ENCODE measurements at regions not wholly inside any gene's neighbourhood (a gene's known extent, or its start where the extent isn't known, plus 50 kb on each side); places are given as distances from the start of the nearest gene placed in this dataset.
A peak's percentile ranks its signal among the peaks of the same experiment; 100 is the strongest.

DNA sequence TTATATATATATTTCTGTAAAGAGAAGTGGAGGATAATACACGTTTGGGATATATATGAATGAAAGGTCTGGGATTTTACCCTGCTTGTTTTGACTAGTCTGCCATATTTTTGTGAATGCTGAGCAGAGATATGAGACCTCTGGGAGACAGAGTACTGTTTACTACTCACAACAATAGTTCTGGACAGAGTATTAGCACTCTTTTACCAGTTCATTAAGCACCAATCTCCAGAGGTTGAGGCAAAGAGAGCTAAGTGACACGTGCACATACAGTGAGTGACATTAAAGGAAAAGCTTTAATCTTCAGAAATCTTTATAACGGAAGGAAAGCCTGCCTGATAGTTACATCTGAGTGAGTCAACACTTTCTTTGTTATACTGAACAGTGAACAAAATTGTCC lies 1452.7 kb upstream of the TENM3 start:
- no peak overlapping the region for H3K4me3 ChIP-seq (replicated peaks; ENCODE audit: insufficient read depth, low read length)
- no peak overlapping the region for H3K27ac ChIP-seq (replicated peaks)
- DNase-seq (ENCODE audit: low read depth in 1 of 2, low spot score in 1 of 2), result no peak
- H3K27me3 ChIP-seq (ENCODE audit: insufficient read depth, poor library complexity, severe bottlenecking), result no peaks in the 10 kb centered on the region
- TF ChIP-seq CTCF (IDR thresholded peaks at IDR 0.05; ENCODE audit: insufficient read depth, low read length), result no peak
- TF ChIP-seq POLR2AphosphoS5 (IDR thresholded peaks at IDR 0.05; ENCODE audit: low read depth), result no peak
- no peak for TF ChIP-seq SPI1 (IDR thresholded peaks at IDR 0.05; ENCODE audit: borderline replicate concordance, low read depth)
- TF ChIP-seq, protein P1, sequence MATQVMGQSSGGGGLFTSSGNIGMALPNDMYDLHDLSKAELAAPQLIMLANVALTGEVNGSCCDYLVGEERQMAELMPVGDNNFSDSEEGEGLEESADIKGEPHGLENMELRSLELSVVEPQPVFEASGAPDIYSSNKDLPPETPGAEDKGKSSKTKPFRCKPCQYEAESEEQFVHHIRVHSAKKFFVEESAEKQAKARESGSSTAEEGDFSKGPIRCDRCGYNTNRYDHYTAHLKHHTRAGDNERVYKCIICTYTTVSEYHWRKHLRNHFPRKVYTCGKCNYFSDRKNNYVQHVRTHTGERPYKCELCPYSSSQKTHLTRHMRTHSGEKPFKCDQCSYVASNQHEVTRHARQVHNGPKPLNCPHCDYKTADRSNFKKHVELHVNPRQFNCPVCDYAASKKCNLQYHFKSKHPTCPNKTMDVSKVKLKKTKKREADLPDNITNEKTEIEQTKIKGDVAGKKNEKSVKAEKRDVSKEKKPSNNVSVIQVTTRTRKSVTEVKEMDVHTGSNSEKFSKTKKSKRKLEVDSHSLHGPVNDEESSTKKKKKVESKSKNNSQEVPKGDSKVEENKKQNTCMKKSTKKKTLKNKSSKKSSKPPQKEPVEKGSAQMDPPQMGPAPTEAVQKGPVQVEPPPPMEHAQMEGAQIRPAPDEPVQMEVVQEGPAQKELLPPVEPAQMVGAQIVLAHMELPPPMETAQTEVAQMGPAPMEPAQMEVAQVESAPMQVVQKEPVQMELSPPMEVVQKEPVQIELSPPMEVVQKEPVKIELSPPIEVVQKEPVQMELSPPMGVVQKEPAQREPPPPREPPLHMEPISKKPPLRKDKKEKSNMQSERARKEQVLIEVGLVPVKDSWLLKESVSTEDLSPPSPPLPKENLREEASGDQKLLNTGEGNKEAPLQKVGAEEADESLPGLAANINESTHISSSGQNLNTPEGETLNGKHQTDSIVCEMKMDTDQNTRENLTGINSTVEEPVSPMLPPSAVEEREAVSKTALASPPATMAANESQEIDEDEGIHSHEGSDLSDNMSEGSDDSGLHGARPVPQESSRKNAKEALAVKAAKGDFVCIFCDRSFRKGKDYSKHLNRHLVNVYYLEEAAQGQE (IDR thresholded peaks at IDR 0.05; ENCODE audit: insufficient replicate concordance, low read depth), result no peak
- TF ChIP-seq GABPA (IDR thresholded peaks at IDR 0.05; ENCODE audit: low read depth), result no peak

GRCh38 chr4:180792541-180792940 lies 1450.7 kb upstream of the TENM3 start:
- no peak for DNase-seq (ENCODE audit: low read depth in 1 of 2, low spot score in 1 of 2)
- Histone ChIP-seq H3K27ac (replicated peaks) (no peak overlapping the region), H3K27me3 (ENCODE audit: insufficient read depth, poor library complexity, severe bottlenecking) (no peaks in the 10 kb centered on the region), H3K4me3 (replicated peaks; ENCODE audit: insufficient read depth, low read length) (no peak overlapping the region)
- TF ChIP-seq GABPA (IDR thresholded peaks at IDR 0.05; ENCODE audit: low read depth), result no peak
- TF ChIP-seq, protein P1 (IDR thresholded peaks at IDR 0.05; ENCODE audit: insufficient replicate concordance, low read depth), result no peak
- TF ChIP-seq CTCF (IDR thresholded peaks at IDR 0.05; ENCODE audit: insufficient read depth, low read length), result no peak
- TF ChIP-seq POLR2AphosphoS5 (IDR thresholded peaks at IDR 0.05; ENCODE audit: low read depth), result no peak
- TF ChIP-seq SPI1 (IDR thresholded peaks at IDR 0.05; ENCODE audit: borderline replicate concordance, low read depth), result no peak

GRCh38 chr4:180794333-180794732 lies 1448.9 kb upstream of the TENM3 start:
- H3K4me3 ChIP-seq (replicated peaks; ENCODE audit: insufficient read depth, low read length), result no peak overlapping the region
- TF ChIP-seq SPI1 (IDR thresholded peaks at IDR 0.05; ENCODE audit: borderline replicate concordance, low read depth), result no peak; the same call in 1 of the 2 replicates
- TF ChIP-seq, protein P1 (IDR thresholded peaks at IDR 0.05; ENCODE audit: insufficient replicate concordance, low read depth), result no peak
- TF ChIP-seq CTCF (IDR thresholded peaks at IDR 0.05; ENCODE audit: insufficient read depth, low read length), result no peak
- H3K27me3 ChIP-seq (ENCODE audit: insufficient read depth, poor library complexity, severe bottlenecking), result no peaks in the 10 kb centered on the region
- DNase-seq (ENCODE audit: low read depth in 1 of 2, low spot score in 1 of 2), result peak; percentile 19 to 44
- H3K27ac ChIP-seq (replicated peaks), result no peak overlapping the region

All from HL-60 (cell line).